HFFc6 (cell line): ENCODE measurements at regions not wholly inside any gene's neighbourhood (a gene's known extent, or its start where the extent isn't known, plus 50 kb on each side); places are given as distances from the start of the nearest gene placed in this dataset.

Source experiments
- DNase-seq: peaks from one replicate; pipeline ENCODE4 v3.0.0-alpha.2; 2018
- H3K27ac Mint-ChIP-seq: 2 replicates; pipeline ENCODE4 v1.8.0; 2020; ENCODE audit warnings: mild to moderate bottlenecking, mixed read lengths
- H3K27me3 Mint-ChIP-seq: 2 replicates; pipeline ENCODE4 v1.8.0; 2021; ENCODE audit warnings: mild to moderate bottlenecking, moderate library complexity, mixed read lengths; ENCODE audit not compliant: insufficient read depth
- H3K36me3 Mint-ChIP-seq: 2 replicates; pipeline ENCODE4 v1.8.0; 2021; ENCODE audit warnings: low read depth, mixed read lengths
- H3K4me1 Mint-ChIP-seq: 2 replicates; pipeline ENCODE4 v1.8.0; 2020; ENCODE audit warnings: low read depth, mixed read lengths
- H3K4me3 Mint-ChIP-seq: 2 replicates; pipeline ENCODE4 v1.8.0; 2020; ENCODE audit warnings: mild to moderate bottlenecking, moderate library complexity, mixed read lengths
- H3K9me3 Mint-ChIP-seq: 2 replicates; pipeline ENCODE4 v1.8.0; 2020; ENCODE audit warnings: mild to moderate bottlenecking, mixed read lengths
- CTCF ChIP-seq: fragments of 200-600 bp; sonication (generic); IDR thresholded peaks from 2 replicates; pipeline ENCODE4 v1.5.0; 2021; ENCODE audit warnings: antibody characterized with exemption, mild to moderate bottlenecking

- Mint-ChIP-seq H3K27me3 (peaks cover 6% of the 10 kb centered on the region), H3K4me1 (no peaks in the 10 kb centered on the region), H3K9me3 (no peaks in the 10 kb centered on the region), H3K4me3 (no peak overlapping the region), H3K27ac (no peak overlapping the region), H3K36me3 (no peaks in the 10 kb centered on the region)
- DNase-seq: no peak
- no peak for TF ChIP-seq CTCF
Observed at GRCh38 chr7:157483971-157484410, 147.2 kb downstream of the DNAJB6 start.

- Mint-ChIP-seq H3K36me3 (no peaks in the 10 kb centered on the region), H3K4me1 (no peaks in the 10 kb centered on the region), H3K27me3 (peaks cover 6% of the 10 kb centered on the region), H3K4me3 (no peak overlapping the region), H3K27ac (no peak overlapping the region), H3K9me3 (no peaks in the 10 kb centered on the region)
- no peak for TF ChIP-seq CTCF
- DNase-seq: no peak
Observed at GRCh38 chr7:157484411-157485081, 147.7 kb downstream of the DNAJB6 start.

- no peak for TF ChIP-seq CTCF
- Mint-ChIP-seq H3K36me3 (no peaks in the 10 kb centered on the region), H3K4me3 (no peak overlapping the region), H3K27ac (no peak overlapping the region), H3K9me3 (no peaks in the 10 kb centered on the region), H3K27me3 (peaks cover 6% of the 10 kb centered on the region), H3K4me1 (peaks cover 2% of the 10 kb centered on the region; the same call in 1 of the 2 replicates)
- DNase-seq: no peak
Observed at GRCh38 chr7:157485361-157485831, 148.6 kb downstream of the DNAJB6 start.

- no peak overlapping the region for H3K27ac Mint-ChIP-seq
- H3K27me3 Mint-ChIP-seq: peaks cover 6% of the 10 kb centered on the region
- H3K9me3 Mint-ChIP-seq: no peaks in the 10 kb centered on the region
- no peak for TF ChIP-seq CTCF
- H3K4me1 Mint-ChIP-seq: peaks cover 8% of the 10 kb centered on the region; the same call in 1 of the 2 replicates
- no peak for DNase-seq
- H3K36me3 Mint-ChIP-seq: no peaks in the 10 kb centered on the region
- H3K4me3 Mint-ChIP-seq: no peak overlapping the region
Observed at GRCh38 chr7:157486007-157486755, 149.4 kb downstream of the DNAJB6 start.

- Mint-ChIP-seq H3K4me3 (no peak overlapping the region), H3K36me3 (no peaks in the 10 kb centered on the region), H3K4me1 (peaks cover 8% of the 10 kb centered on the region; the same call in 1 of the 2 replicates), H3K27me3 (peaks cover 6% of the 10 kb centered on the region), H3K9me3 (no peaks in the 10 kb centered on the region; the same call in 1 of the 2 replicates), H3K27ac (no peak overlapping the region)
- no peak for DNase-seq
- TF ChIP-seq CTCF: no peak
Observed at GRCh38 chr7:157487046-157487770, 150.4 kb downstream of the DNAJB6 start.
